Esophagus squamous epithelium (tissue), 5 donors: ENCODE measurements at regions not wholly inside any gene's neighbourhood (a gene's known extent, or its start where the extent isn't known, plus 50 kb on each side); places are given as distances from the start of the nearest gene placed in this dataset.

Experiments used
- DNase-seq: peaks from one replicate; lab custom pipeline; 2025; lab: John Stamatoyannopoulos, UW
- H3K27ac ChIP-seq, 4 donors: fragments of 200-600 bp; sonication (generic); one replicate each; pipeline ENCODE4 v1.5.1; 2016 to 2019; ENCODE audit warnings: mild to moderate bottlenecking in 1 of 4
- H3K27me3 ChIP-seq, 4 donors: fragments of 200-600 bp; sonication (generic); 1 replicate in 3 of 4; 2 replicates in 1 of 4; pipeline versions ENCODE4 v1.5.1 to v1.6.0; 2017 to 2021; ENCODE audit warnings: antibody characterized with exemption in 1 of 4
- H3K36me3 ChIP-seq, 3 donors: fragments of 200-600 bp; sonication (generic); one replicate each; pipeline ENCODE4 v1.5.1; 2016 to 2019
- H3K4me1 ChIP-seq, 3 donors: fragments of 200-600 bp; sonication (generic); one replicate each; pipeline ENCODE4 v1.5.1; 2017 to 2019
- H3K4me3 ChIP-seq, 4 donors: fragments of 200-600 bp; sonication (generic); 1 replicate in 3 of 4; 2 replicates in 1 of 4; pipeline ENCODE4 v1.5.1; 2016 to 2019; ENCODE audit warnings: mild to moderate bottlenecking in 2 of 4, moderate library complexity in 1 of 4
- H3K9me3 ChIP-seq, 3 donors: fragments of 200-600 bp; sonication (generic); one replicate each; pipeline ENCODE4 v1.5.1; 2016 to 2019
- POLR2A ChIP-seq, 4 donors: fragments of 450-650 bp; IDR thresholded peaks; one replicate each; pipeline ENCODE4 v1.6.1; 2017; ENCODE audit warnings: antibody characterized with exemption in 4 of 4, mild to moderate bottlenecking in 4 of 4, moderate library complexity in 3 of 4
- WGBS, 2 donors: methylation state at CpG; one replicate each; pipeline ENCODE4 v1.1.5; 2018; 5-methylcytosine and 5-hydroxymethylcytosine counted together
- intact Hi-C: fragments of 100-400 bp; cut with DNase I; formaldehyde crosslinking; loops from one replicate; pipeline ENCODE4 v1.15.0; 2022
- TF ChIP-seq, protein P1 (sequence below), 6 experiments: fragments of 450-650 bp in 4 of 6; fragments of 200-600 bp in 2 of 6; sonication (generic) in 2 of 6; IDR thresholded peaks; one replicate each; pipeline ENCODE4 v1.5.1; 2016 to 2019; ENCODE audit warnings: antibody characterized with exemption in 6 of 6, mild to moderate bottlenecking in 4 of 6, moderate library complexity in 4 of 6
- donor health status: DM: yes; HTN: yes; CAD: no.

GRCh38 chr18:30658306-30658705 lies 384.2 kb downstream of the DSC3 start:
- no peak for DNase-seq
- no peaks in the 10 kb centered on the region for H3K4me1 ChIP-seq
- H3K9me3 ChIP-seq, result no peaks in the 10 kb centered on the region
- no peaks in the 10 kb centered on the region for H3K27me3 ChIP-seq
- no peak for TF ChIP-seq POLR2A (IDR thresholded peaks at IDR 0.05)
- TF ChIP-seq, protein P1, sequence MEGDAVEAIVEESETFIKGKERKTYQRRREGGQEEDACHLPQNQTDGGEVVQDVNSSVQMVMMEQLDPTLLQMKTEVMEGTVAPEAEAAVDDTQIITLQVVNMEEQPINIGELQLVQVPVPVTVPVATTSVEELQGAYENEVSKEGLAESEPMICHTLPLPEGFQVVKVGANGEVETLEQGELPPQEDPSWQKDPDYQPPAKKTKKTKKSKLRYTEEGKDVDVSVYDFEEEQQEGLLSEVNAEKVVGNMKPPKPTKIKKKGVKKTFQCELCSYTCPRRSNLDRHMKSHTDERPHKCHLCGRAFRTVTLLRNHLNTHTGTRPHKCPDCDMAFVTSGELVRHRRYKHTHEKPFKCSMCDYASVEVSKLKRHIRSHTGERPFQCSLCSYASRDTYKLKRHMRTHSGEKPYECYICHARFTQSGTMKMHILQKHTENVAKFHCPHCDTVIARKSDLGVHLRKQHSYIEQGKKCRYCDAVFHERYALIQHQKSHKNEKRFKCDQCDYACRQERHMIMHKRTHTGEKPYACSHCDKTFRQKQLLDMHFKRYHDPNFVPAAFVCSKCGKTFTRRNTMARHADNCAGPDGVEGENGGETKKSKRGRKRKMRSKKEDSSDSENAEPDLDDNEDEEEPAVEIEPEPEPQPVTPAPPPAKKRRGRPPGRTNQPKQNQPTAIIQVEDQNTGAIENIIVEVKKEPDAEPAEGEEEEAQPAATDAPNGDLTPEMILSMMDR (IDR thresholded peaks at IDR 0.05), result no peak
- intact Hi-C loops, result no loop called here
- no peak overlapping the region for H3K4me3 ChIP-seq
- no peaks in the 10 kb centered on the region for H3K36me3 ChIP-seq
- WGBS, 2 donors, result 100% methylated on average over 1 of the region's 1 CpG; no CpG with 5 or more reads in 1 of the 2 donors
- no peak overlapping the region for H3K27ac ChIP-seq

GRCh38 chr18:30652387-30652786 lies 390.2 kb downstream of the DSC3 start:
- no peaks in the 10 kb centered on the region for H3K27me3 ChIP-seq
- 44 to 47% methylated on average over 2 of the region's 2 CpGs for WGBS, 2 donors

DNA sequence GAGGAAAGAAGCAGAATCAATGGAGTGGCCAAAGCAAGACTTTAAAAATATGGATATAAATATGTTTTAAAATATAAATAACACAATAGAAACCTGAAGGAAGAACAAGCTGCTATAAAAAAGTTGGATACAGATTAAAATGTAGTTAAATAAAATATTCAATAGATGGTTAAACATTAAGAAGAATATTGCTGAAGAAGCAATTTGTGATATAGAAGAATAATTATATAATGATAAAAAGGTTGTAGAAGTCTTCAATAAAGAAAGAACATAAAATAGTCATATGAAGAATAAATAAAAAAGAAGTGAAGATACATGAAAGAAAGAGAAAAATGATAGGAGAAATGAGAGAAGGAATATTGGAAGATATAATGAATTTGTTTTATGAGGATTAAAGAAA lies 392.0 kb downstream of the DSC3 start:
- H3K27me3 ChIP-seq, result no peaks in the 10 kb centered on the region
- no peak overlapping the region for H3K27ac ChIP-seq
- no peaks in the 10 kb centered on the region for H3K36me3 ChIP-seq
- TF ChIP-seq, protein P1 (IDR thresholded peaks at IDR 0.05), result no peak
- TF ChIP-seq POLR2A (IDR thresholded peaks at IDR 0.05), result no peak
- H3K4me1 ChIP-seq, result no peaks in the 10 kb centered on the region
- intact Hi-C loops, result no loop called here
- no peak for DNase-seq
- no peak overlapping the region for H3K4me3 ChIP-seq
- no peaks in the 10 kb centered on the region for H3K9me3 ChIP-seq

More at GRCh38 chr18:30652387-30652786, 390.2 kb downstream of the DSC3 start:
- Histone ChIP-seq H3K9me3 (no peaks in the 10 kb centered on the region), H3K36me3 (no peaks in the 10 kb centered on the region), H3K27ac (no peak overlapping the region), H3K4me1 (no peaks in the 10 kb centered on the region), H3K4me3 (no peak overlapping the region)
- no peak for DNase-seq
- TF ChIP-seq, protein P1 (IDR thresholded peaks at IDR 0.05), result no peak
- no peak for TF ChIP-seq POLR2A (IDR thresholded peaks at IDR 0.05)
- intact Hi-C loops, result no loop called here

DNA sequence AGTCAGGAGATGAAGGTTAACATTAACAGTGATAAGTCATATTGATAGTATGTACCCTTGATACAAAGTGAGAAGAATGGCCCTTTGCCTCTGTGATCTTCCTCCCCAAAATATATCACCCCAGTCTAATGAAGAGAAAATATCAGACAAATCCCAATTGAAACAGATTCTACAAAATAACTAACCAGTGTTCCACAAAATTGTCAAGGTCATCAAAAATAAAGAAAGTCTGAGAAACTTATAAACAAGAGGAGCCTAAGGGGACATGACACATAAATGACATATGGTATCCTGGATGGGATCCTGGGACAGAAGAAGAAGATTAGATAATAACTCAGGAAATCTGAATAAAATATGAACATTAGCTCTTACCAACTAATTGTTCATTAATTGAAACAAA lies 398.4 kb downstream of the DSC3 start:
- TF ChIP-seq, protein P1 (IDR thresholded peaks at IDR 0.05), result no peak
- TF ChIP-seq POLR2A (IDR thresholded peaks at IDR 0.05), result no peak
- DNase-seq, result no peak
- Histone ChIP-seq H3K36me3 (no peaks in the 10 kb centered on the region), H3K4me3 (no peak overlapping the region), H3K9me3 (no peaks in the 10 kb centered on the region), H3K4me1 (no peaks in the 10 kb centered on the region), H3K27me3 (no peaks in the 10 kb centered on the region), H3K27ac (no peak overlapping the region)
- intact Hi-C loops, result no loop called here

- Histone ChIP-seq H3K27ac (no peak overlapping the region), H3K9me3 (no peaks in the 10 kb centered on the region), H3K36me3 (no peaks in the 10 kb centered on the region), H3K4me1 (no peaks in the 10 kb centered on the region), H3K27me3 (no peaks in the 10 kb centered on the region), H3K4me3 (no peak overlapping the region)
- DNase-seq, result no peak
- intact Hi-C loops, result no loop called here
- TF ChIP-seq POLR2A (IDR thresholded peaks at IDR 0.05), result no peak
- TF ChIP-seq, protein P1 (IDR thresholded peaks at IDR 0.05), result no peak
- WGBS, 2 donors, result 66 to 70% methylated on average over 4 of the region's 4 CpGs
Measured at GRCh38 chr18:30639361-30639760, 403.2 kb downstream of the DSC3 start.
